Suppressor macrophage treated with lipopolysaccharide for 1 hour (primary cell): ENCODE measurements at regions not wholly inside any gene's neighbourhood (a gene's known extent, or its start where the extent isn't known, plus 50 kb on each side); places are given as distances from the start of the nearest gene placed in this dataset.
"Not testable (repeated sequence)": the region's sequence is repeated elsewhere in the genome, so short reads cannot be mapped to it uniquely, and the experiment has no call there.

Experiments
- DNase-seq, 3 donors: peaks; one replicate each; pipeline ENCODE4 v3.0.0-alpha.2; 2020 to 2022

DNA sequence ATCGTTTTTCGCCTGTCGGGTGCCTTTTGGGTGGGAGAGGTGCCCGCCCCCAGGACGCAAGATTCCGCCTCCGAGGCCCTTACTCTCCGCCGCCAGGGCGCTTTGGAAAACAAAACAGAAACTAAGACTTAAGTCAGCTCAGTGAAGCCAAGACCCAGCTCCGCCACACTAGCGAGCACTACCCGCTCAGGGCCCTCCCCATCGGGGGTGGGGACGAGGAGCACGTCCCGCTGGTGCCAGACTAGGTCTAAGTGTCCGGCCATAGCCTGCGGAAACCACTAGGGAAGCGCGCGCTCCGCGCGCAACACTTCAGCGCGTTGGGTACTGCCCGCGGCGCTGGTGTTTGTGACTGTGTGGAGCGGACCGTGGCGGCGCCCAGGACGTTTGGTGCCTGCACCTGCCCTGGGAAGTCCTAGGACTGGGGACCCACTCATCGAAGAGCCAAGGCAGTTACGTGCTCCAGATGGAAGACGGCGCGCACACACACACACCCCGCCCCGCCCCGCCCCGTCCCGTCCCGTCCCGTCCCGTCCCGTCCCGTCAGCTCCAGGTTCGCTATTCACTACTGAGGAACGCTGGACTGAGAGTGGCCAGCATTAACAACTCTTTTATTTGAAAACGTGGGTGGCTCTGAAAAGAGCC lies 57.6 kb upstream of the BOLA1 start:
- DNase-seq, result not testable (repeated sequence)

- DNase-seq, result not testable (repeated sequence)
These were observed 56.8 kb upstream of the BOLA1 start for GRCh38 chr1:149842458-149843064.

DNA sequence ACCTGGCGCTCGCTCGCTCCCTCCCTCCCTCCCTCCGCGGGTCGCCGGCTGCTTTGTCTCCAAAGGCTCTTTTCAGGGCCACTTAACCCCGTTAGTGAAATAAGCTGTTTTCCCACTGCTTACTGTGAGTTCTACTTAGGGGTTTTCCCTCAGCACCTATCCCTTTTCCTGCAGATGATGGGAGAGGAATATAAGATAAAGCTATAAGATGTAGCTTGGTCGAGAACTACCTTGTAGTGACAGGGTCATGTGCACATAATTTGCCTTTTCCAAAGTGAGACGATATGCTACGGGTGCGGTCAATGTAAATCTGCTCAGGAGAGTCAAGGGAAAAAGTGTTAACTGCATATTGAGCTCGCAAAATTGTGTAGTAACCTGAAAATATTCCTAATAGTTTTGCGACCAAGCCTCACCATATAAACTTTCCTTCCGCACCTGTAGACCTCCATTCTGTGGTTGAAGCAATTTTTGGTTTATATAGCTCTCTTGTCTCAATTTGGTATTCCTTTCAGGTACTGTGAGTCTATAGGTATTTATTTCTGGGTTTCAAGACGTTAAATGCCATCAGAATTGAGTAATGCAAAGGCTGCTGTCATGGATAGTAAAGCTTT lies 55.8 kb upstream of the BOLA1 start:
- DNase-seq, result peak in 1 of 3 donors; percentile 18

- DNase-seq, result peak; percentile 36 to 74 (median 65)
These were observed 55.3 kb upstream of the BOLA1 start for GRCh38 chr1:149844101-149844500.

GRCh38 chr1:149844650-149845255 lies 54.6 kb upstream of the BOLA1 start:
- DNase-seq, result no peak

DNA sequence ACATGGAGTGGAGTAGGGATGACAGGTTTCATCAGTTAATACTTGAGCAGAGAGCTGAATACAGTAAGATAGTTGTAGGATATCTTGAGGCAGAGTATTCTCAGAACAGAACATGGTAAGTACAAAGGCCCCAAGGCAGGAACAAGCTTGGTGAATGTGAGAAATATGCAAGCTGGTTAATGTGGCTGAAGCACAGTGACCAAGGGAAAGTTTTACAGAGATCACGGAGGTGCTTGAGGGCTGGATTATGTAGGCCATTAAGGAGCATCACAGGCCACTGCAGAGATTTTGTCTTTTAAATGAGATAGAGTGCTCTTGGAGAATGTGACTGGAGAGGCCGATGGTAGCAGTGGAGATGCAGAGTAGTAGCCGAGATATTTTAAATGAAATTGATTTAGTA lies 54.0 kb upstream of the BOLA1 start:
- no peak for DNase-seq

- peak in 2 of 3 donors; percentile 23 to 30 for DNase-seq
These were observed 53.3 kb upstream of the BOLA1 start for GRCh38 chr1:149846042-149846441.

GRCh38 chr1:149846593-149847466 lies 52.5 kb upstream of the BOLA1 start:
- DNase-seq, result no peak

DNA sequence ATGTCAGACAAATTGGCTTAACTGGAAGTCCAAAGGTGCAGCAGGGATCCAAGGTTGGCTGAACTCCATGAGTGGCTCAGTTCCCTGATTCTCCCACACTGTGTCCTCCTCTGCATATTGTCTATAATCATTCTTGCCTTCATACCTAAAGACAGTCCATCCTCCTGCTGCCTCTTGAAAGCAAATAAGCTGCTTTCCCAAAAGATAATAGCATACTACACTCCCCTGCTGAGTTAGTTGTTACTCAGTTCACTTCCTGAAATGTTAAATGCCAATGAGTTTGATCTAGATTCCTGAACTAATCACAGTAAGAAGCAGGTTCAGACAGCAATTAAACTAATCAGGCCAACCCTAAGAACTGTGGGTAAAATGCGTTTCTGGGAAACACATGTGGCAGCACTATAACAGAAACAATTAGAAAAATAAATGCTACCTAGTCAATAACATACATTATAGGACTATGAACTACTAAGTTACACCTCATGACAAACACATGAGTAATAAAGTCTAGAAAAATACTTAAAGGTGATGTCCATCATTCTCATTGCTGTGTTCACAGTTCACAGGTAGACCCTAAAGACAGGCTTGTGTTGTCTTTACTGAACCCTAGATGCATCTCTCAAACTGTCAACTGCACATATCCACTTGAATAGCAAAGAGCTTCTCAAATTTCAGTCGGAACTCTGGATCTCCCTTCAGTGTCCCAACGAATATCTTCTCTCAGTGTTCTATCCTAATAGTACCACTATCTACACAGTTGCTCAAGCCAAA lies 50.8 kb upstream of the BOLA1 start:
- DNase-seq, result peak in 1 of 3 donors; percentile 23

DNA sequence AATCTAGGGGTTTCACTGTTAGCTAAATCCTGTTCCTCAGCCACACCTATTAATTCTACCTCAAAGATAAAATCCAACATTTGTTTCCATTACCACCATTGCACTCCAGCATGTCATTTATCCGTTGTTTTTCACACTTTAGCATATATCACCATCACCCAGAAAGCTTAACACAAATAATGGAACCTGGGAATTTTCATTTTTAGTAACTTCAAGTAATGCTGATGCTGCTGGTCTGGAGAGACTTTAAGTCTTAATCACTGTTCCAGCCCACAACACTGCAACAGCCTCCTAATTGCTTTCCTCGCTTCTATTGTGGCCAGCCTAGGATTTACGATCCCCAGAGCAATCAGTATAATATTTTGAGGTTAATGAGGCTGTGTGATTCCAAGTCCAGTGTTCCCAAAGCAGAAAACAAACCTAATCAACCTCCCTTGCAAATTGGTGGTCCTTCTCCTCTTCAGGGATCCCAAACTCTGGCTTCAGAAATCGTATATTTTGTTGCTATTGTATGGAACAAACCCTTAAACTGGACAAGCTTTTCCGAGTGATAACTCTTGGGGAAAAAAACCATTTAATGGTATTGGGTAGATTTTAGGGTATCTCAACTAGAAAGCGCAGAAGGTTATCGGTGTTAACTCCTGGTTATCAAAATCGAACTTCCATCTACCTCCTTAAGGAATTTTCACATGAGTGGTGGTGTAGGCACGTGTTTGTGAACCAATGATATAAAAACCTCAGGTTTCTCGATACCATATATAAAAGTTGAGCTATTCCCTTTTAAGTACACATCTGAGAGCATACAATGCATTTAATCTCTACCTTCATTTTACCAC lies 50.0 kb upstream of the BOLA1 start:
- peak in 2 of 3 donors; percentile 12 to 18 for DNase-seq
